ENCODE measurements at regions not wholly inside any gene's neighbourhood (a gene's known extent, or its start where the extent isn't known, plus 50 kb on each side); places are given as distances from the start of the nearest gene placed in this dataset.

GRCh38 chr2:146278881-146279280, 1565.9 kb upstream of the ACVR2A start:
- no peak overlapping the region for H3K27ac Mint-ChIP-seq
- ATAC-seq (ENCODE audit: low read depth) (no peak), DNase-seq (ENCODE audit: low spot score in 2 of 2) (no peak)
- no peaks in the 10 kb centered on the region for H3K4me1 Mint-ChIP-seq
- H3K36me3 Mint-ChIP-seq: no peaks in the 10 kb centered on the region
- H3K9me3 Mint-ChIP-seq: no peaks in the 10 kb centered on the region
- H3K4me3 Mint-ChIP-seq: no peak overlapping the region
- no peaks in the 10 kb centered on the region for H3K27me3 Mint-ChIP-seq

GRCh38 chr2:146271131-146271831, 1573.5 kb upstream of the ACVR2A start:
- no peaks in the 10 kb centered on the region for H3K9me3 Mint-ChIP-seq
- no peak overlapping the region for H3K27ac Mint-ChIP-seq
- no peaks in the 10 kb centered on the region for H3K4me1 Mint-ChIP-seq
- DNase-seq (ENCODE audit: low spot score in 2 of 2) (no peak), ATAC-seq (ENCODE audit: low read depth) (no peak)
- no peak overlapping the region for H3K4me3 Mint-ChIP-seq
- no peaks in the 10 kb centered on the region for H3K27me3 Mint-ChIP-seq
- H3K36me3 Mint-ChIP-seq: no peaks in the 10 kb centered on the region

DNA sequence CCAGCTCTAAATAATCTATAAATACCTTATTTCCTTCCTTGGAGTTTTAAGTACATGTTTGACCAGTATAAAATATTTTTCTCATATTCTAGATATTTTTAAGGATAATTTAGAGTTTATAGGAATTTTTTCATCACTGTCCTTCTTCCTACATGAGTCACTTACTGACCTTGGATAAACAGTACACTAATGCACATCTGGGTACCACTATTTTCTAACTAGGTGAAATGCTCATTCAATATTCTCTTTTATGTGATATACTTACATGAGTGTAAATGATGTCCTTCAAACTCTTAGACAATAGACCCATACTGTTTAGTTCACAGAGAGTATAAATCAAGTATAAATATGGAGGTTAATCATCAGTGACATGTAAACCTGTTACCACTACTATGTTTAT, 1574.2 kb upstream of the ACVR2A start:
- DNase-seq (ENCODE audit: low spot score in 2 of 2) (no peak), ATAC-seq (ENCODE audit: low read depth) (no peak)
- no peak overlapping the region for H3K4me3 Mint-ChIP-seq
- no peaks in the 10 kb centered on the region for H3K9me3 Mint-ChIP-seq
- no peak overlapping the region for H3K27ac Mint-ChIP-seq
- H3K27me3 Mint-ChIP-seq: no peaks in the 10 kb centered on the region
- no peaks in the 10 kb centered on the region for H3K36me3 Mint-ChIP-seq
- H3K4me1 Mint-ChIP-seq: no peaks in the 10 kb centered on the region

GRCh38 chr2:146267093-146267492, 1577.7 kb upstream of the ACVR2A start:
- Mint-ChIP-seq H3K36me3 (no peaks in the 10 kb centered on the region), H3K27ac (no peak overlapping the region), H3K27me3 (no peaks in the 10 kb centered on the region), H3K4me1 (no peaks in the 10 kb centered on the region), H3K4me3 (no peak overlapping the region), H3K9me3 (no peaks in the 10 kb centered on the region)
- ATAC-seq (ENCODE audit: low read depth): no peak
- DNase-seq (ENCODE audit: low spot score in 2 of 2): no peak

DNA sequence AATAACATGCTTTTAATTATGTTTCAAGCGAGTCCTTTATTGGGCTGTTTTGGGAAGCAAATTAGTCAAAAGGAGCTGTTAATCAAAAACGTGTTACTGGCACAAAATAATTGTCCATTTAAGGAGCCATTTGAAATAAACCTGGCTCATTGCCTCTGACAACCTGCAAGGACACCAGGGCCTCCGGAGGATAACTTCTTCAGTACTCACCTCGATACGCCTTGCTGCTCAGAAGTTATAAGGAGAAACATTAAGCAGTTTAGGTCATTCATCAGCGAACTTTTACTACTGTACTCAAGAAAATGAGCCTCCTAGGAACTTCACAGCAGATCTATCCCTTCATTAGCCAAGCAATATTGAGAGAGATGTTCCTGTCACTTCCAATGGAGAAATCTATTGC, 1579.2 kb upstream of the ACVR2A start:
- no peak for DNase-seq (ENCODE audit: low spot score in 2 of 2)
- Mint-ChIP-seq H3K9me3 (no peaks in the 10 kb centered on the region), H3K36me3 (no peaks in the 10 kb centered on the region), H3K27me3 (no peaks in the 10 kb centered on the region), H3K4me1 (no peaks in the 10 kb centered on the region), H3K27ac (no peak overlapping the region), H3K4me3 (no peak overlapping the region)
- ATAC-seq (ENCODE audit: low read depth): no peak

- Mint-ChIP-seq H3K4me1 (no peaks in the 10 kb centered on the region), H3K27ac (no peak overlapping the region), H3K4me3 (no peak overlapping the region), H3K36me3 (no peaks in the 10 kb centered on the region), H3K27me3 (no peaks in the 10 kb centered on the region), H3K9me3 (no peaks in the 10 kb centered on the region)
- ATAC-seq (ENCODE audit: low read depth) (no peak), DNase-seq (ENCODE audit: low spot score in 2 of 2) (no peak)
Observed at GRCh38 chr2:146262606-146263005, 1582.2 kb upstream of the ACVR2A start.

DNA sequence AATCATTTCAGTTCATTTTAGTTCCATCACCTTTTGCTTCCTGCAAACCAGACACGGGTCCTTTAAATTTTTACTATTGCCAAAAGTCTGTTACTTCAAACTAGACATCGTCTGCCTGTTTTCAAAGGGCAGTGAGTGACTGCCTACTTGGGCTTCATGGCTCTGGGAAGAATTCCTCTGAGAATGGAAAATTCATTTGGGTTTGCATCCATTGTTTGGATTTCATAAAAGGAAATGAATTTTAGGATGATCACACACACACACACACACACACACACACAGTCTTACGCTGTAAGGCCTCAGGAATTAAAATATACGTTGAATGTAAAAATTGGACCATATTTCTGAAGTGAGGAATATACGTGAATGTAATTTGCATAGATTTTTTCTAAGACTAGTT, 1584.3 kb upstream of the ACVR2A start:
- no peak for DNase-seq (ENCODE audit: low spot score in 2 of 2)
- H3K9me3 Mint-ChIP-seq: no peaks in the 10 kb centered on the region
- H3K4me3 Mint-ChIP-seq: no peak overlapping the region
- H3K36me3 Mint-ChIP-seq: no peaks in the 10 kb centered on the region
- no peak overlapping the region for H3K27ac Mint-ChIP-seq
- H3K4me1 Mint-ChIP-seq: no peaks in the 10 kb centered on the region
- no peak for ATAC-seq (ENCODE audit: low read depth)
- H3K27me3 Mint-ChIP-seq: no peaks in the 10 kb centered on the region

GRCh38 chr2:146259816-146260215, 1585.0 kb upstream of the ACVR2A start:
- H3K4me1 Mint-ChIP-seq: no peaks in the 10 kb centered on the region
- DNase-seq (ENCODE audit: low spot score in 2 of 2) (no peak), ATAC-seq (ENCODE audit: low read depth) (no peak)
- no peaks in the 10 kb centered on the region for H3K36me3 Mint-ChIP-seq
- H3K4me3 Mint-ChIP-seq: no peak overlapping the region
- no peaks in the 10 kb centered on the region for H3K9me3 Mint-ChIP-seq
- H3K27me3 Mint-ChIP-seq: no peaks in the 10 kb centered on the region
- H3K27ac Mint-ChIP-seq: no peak overlapping the region

- Mint-ChIP-seq H3K36me3 (no peaks in the 10 kb centered on the region), H3K27ac (no peak overlapping the region), H3K27me3 (no peaks in the 10 kb centered on the region), H3K4me3 (no peak overlapping the region), H3K9me3 (no peaks in the 10 kb centered on the region), H3K4me1 (no peaks in the 10 kb centered on the region)
- DNase-seq (ENCODE audit: low spot score in 2 of 2) (no peak), ATAC-seq (ENCODE audit: low read depth) (no peak)
Observed at GRCh38 chr2:146258071-146258470, 1586.8 kb upstream of the ACVR2A start.

DNA sequence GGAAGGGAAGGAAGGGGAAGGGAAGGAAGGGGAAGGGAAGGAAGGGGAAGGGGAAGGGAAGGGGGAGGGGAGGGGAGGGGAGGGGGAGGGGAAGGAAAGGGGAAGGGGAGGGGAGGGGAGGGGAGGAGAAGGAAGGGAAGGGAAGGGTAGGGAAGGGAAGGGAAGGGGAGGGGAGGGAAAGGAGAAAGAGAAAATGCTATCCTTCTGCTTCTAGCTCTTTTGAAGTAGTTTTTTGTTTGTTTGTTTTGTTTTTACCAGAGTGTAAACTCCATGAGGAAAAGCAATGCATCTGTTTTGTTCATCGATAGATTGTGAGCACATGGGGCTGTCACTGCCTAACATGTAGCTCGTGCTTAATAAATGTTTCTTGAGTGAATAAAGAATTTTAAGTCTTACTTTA, 1592.7 kb upstream of the ACVR2A start:
- H3K27ac Mint-ChIP-seq: no peak overlapping the region
- H3K36me3 Mint-ChIP-seq: no peaks in the 10 kb centered on the region

GRCh38 chr2:146251328-146251727, 1593.5 kb upstream of the ACVR2A start:
- ATAC-seq (ENCODE audit: low read depth) (no peak), DNase-seq (ENCODE audit: low spot score in 2 of 2) (no peak)
- H3K4me3 Mint-ChIP-seq: no peak overlapping the region
- H3K36me3 Mint-ChIP-seq: no peaks in the 10 kb centered on the region
- peaks cover 1% of the 10 kb centered on the region for H3K27me3 Mint-ChIP-seq
- no peak overlapping the region for H3K27ac Mint-ChIP-seq
- H3K9me3 Mint-ChIP-seq: no peaks in the 10 kb centered on the region
- H3K4me1 Mint-ChIP-seq: no peaks in the 10 kb centered on the region

More for the DNA sequence above, 1592.7 kb upstream of the ACVR2A start:
- no peak overlapping the region for H3K4me3 Mint-ChIP-seq
- no peaks in the 10 kb centered on the region for H3K9me3 Mint-ChIP-seq
- H3K27me3 Mint-ChIP-seq: no peaks in the 10 kb centered on the region
- no peaks in the 10 kb centered on the region for H3K4me1 Mint-ChIP-seq
- ATAC-seq (ENCODE audit: low read depth): no peak
- DNase-seq (ENCODE audit: low spot score in 2 of 2): no peak

- Mint-ChIP-seq H3K27ac (no peak overlapping the region), H3K4me1 (no peaks in the 10 kb centered on the region), H3K4me3 (no peak overlapping the region), H3K36me3 (no peaks in the 10 kb centered on the region), H3K27me3 (peaks cover 1% of the 10 kb centered on the region), H3K9me3 (no peaks in the 10 kb centered on the region)
- no peak for DNase-seq (ENCODE audit: low spot score in 2 of 2)
- ATAC-seq (ENCODE audit: low read depth): no peak
Observed at GRCh38 chr2:146246736-146247523, 1597.9 kb upstream of the ACVR2A start.

GRCh38 chr2:146246002-146246735, 1598.7 kb upstream of the ACVR2A start:
- H3K27me3 Mint-ChIP-seq: peaks cover 1% of the 10 kb centered on the region
- no peak overlapping the region for H3K27ac Mint-ChIP-seq
- ATAC-seq (ENCODE audit: low read depth): no peak
- H3K36me3 Mint-ChIP-seq: no peaks in the 10 kb centered on the region
- no peak overlapping the region for H3K4me3 Mint-ChIP-seq
- DNase-seq (ENCODE audit: low spot score in 2 of 2): no peak
- no peaks in the 10 kb centered on the region for H3K4me1 Mint-ChIP-seq
- H3K9me3 Mint-ChIP-seq: no peaks in the 10 kb centered on the region

DNA sequence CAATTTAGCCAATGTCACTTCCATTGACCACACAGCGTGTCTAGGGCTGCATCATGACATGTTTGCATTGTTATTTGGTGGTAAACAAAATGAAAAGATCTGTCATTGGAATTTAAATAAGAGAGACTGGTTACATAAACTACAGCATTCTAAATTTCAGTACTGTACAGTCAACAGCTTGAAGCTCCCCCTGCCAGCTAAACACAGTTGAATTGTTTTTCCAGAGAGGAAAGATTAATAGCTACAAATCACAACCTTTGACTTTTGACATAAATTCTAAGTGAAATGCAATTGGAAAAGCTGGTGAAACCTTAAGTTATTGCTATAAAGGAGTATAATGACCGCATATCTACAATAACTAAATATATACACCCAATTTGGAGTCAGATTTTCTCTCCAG, 1600.0 kb upstream of the ACVR2A start:
- no peak for DNase-seq (ENCODE audit: low spot score in 2 of 2)
- no peaks in the 10 kb centered on the region for H3K4me1 Mint-ChIP-seq
- H3K27me3 Mint-ChIP-seq: peaks cover 1% of the 10 kb centered on the region
- no peak overlapping the region for H3K4me3 Mint-ChIP-seq
- no peaks in the 10 kb centered on the region for H3K9me3 Mint-ChIP-seq
- H3K36me3 Mint-ChIP-seq: no peaks in the 10 kb centered on the region
- ATAC-seq (ENCODE audit: low read depth): no peak
- no peak overlapping the region for H3K27ac Mint-ChIP-seq

All from memory B cell (primary cell).